ELR (cell line): ENCODE measurements at regions not wholly inside any gene's neighbourhood (a gene's known extent, or its start where the extent isn't known, plus 50 kb on each side); places are given as distances from the start of the nearest gene placed in this dataset.
"Not testable (repeated sequence)": the region's sequence is repeated elsewhere in the genome, so short reads cannot be mapped to it uniquely, and the experiment has no call there.

ENCODE experiments used
- DNase-seq: peaks from one replicate; pipeline ENCODE4 v3.0.0-alpha.2; 2015; ENCODE audit warnings: low read depth

DNA sequence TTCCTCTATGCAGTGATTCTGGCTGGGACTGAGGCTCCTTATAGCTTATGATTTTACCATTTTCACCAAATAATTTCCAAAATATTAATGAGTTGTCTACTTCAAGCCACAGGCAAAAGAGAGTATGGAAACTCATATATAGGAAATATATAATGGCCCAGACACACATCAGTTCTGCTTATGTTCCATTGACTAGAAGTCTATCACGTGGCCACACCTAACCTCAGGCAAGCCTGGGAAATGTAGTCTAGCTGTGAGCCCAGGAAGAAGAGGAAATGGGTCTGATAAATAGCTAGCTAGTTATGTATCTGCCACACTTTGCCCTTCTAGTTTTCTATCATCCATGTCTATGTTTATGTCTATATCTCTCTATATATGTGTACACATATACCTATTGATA, 195.1 kb downstream of the OTOL1 start:
- no peak for DNase-seq

DNA sequence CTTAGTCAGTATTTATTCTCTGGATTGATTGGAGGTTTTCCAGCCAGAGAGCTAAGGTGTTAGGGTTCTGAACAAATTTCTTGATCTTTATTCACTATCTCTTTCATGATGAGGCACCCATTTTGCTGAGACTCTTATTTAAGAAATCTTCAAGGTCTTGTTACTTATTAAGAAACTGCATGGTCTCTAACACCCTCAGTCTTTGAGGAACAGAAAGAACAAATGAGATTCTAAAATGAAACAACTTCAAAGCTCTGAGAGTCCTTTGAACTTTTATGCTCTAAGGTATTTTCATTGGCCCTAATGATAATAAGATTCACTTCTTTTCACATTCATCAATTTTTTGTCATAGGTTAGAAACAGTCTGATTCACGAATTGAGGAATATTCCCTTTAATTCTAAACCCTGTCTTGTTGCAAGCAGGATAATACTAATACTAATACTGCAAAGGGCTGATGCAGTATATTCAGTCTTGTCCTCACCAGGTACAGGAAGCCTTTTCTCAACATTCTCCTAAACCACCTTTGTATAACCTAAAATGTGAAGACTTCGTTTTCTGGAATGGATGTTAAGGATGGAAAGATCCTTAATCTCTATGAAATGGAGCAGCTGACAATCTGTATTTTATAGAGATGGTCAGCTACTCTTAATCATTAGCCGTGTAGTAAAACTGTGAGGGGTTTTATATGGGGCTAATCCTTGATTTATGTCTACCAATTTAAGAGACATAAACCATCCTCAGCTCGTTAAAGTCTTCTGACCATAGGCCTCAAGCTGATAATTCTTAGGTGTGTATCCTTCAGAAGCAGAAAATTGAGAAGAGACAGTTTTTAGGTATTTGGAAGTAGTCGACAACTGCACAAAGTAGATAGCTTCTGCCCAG, 198.3 kb downstream of the OTOL1 start:
- DNase-seq, result no peak

DNA sequence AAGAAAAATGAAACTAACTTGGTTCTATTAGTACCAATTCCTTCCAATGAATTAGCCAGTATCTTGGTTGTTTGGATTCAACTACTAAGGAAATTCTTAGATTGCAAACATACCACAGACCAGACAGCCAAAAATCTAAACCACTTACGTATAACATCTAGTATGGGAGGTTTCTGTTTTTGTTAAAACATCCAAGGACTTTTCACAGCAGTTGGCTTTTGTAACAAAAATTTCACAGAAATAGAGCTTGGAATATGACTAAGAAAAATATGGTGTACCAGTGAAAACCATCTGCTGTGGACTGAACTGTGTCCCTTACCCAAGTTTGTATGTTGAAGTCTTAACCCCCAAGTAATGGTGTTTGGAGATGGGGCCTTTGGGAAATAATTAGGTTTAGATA, 199.2 kb downstream of the OTOL1 start:
- DNase-seq, result no peak

GRCh38 chr3:161700998-161701397, 204.4 kb downstream of the OTOL1 start:
- peak; percentile 15 for DNase-seq

- not testable (repeated sequence) for DNase-seq
Measured at GRCh38 chr3:161707253-161707652, 210.6 kb downstream of the OTOL1 start.

DNA sequence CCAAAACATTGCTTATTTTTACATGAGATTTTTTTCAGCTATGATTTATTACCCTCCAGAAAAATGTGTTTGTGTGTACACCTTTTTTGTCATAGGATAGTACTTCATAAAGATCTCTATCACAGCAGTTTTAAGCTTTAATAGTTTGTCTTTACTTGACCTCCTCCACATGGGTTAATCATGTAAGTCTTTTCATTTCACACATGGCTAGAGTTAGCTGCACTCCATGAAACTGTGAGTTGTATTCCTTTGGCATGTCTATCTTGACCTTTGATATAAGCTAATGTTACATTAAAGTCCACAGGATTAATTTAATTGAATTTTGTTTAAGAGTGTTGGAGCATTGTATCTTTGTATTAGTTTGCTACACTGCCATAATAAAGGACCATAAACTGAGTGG, 217.1 kb downstream of the OTOL1 start:
- no peak for DNase-seq

- DNase-seq, result no peak
Measured at GRCh38 chr3:161731968-161732367, 235.4 kb downstream of the OTOL1 start.

GRCh38 chr3:161737171-161737570, 240.6 kb downstream of the OTOL1 start:
- DNase-seq, result no peak

GRCh38 chr3:161740421-161740820, 243.8 kb downstream of the OTOL1 start:
- DNase-seq, result no peak

DNA sequence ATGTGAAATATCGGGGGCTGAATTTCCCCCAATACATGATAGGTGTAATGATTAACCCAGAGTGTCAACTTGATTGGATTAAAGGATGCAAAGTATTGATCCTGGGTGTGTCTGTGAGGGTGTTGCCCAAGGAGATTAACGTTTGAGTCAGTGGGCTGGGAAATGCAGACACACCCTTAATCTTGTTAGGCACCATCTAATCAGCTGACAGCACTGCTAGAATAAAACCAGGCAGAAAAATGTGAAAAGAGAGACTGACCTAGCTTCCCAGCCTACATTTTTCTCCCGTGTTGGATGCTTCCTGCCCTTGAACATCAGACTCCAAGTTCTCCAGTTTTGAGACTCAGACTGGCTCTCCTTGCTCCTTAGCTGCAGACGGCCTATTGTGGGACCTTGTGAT, 247.8 kb downstream of the OTOL1 start:
- DNase-seq, result no peak

DNA sequence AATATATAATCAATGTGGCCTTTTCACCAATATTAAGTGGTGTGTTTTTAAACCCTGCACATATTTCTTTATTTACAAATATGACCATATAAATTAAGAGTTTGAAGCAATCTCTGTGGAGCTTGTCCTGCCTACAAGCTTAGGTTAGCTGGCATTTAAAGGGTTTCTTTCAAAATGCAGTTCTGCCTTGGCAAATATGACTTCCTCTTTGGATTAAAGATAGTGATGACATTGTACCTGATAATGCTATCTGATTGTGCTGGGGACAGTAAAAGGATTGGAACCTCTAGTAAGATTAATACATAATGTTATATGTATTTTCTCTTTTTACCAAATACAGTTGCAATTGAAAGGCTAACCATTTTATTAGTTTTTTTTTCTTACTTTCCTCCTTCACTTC, 249.1 kb downstream of the OTOL1 start:
- no peak for DNase-seq

- DNase-seq, result no peak
Measured at GRCh38 chr3:161748049-161748448, 251.4 kb downstream of the OTOL1 start.

- DNase-seq, result no peak
Measured at GRCh38 chr3:161754420-161755053, 257.9 kb downstream of the OTOL1 start.

DNA sequence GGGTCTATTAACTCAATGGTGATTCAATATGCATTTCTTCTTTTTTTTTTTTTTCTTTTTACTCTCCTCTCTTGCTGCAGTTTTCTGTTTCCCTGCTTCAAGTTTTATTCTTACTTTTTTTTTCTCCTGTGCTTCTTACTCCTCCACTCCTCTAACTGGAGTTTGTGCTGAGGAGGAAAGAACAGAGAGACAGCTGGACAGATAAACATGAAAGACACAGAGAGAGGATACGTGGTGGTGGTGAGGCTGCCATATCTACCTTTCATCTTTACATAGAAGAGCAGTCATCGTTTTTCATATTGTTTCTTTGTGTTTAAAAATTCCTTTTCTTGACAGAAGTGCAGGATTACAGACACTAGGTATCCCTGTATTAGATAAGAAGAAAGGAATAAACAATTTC, 262.8 kb downstream of the OTOL1 start:
- DNase-seq, result no peak

GRCh38 chr3:161766331-161766730, 269.7 kb downstream of the OTOL1 start:
- no peak for DNase-seq

GRCh38 chr3:161770484-161771386, 274.1 kb downstream of the OTOL1 start:
- DNase-seq, result peak; percentile 19

DNA sequence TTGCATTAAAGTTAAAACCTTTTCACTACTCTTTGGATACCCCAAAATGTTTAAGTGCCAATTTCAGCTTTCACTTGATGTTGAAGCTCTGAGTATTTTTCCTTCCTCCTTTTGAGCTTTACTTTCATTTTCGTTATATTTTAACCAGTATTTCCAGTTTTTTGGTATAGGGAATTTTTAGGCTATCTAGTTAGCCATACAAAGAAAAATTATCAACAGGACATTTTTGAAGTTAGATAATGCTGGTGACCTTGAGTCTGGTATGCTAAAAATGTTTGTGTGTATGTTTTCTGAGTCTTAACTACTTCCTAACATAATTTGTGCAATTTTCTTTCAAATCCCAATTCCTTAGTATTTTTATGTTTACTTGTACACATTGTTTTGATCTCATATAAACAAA, 284.8 kb downstream of the OTOL1 start:
- peak; percentile 13 for DNase-seq

DNA sequence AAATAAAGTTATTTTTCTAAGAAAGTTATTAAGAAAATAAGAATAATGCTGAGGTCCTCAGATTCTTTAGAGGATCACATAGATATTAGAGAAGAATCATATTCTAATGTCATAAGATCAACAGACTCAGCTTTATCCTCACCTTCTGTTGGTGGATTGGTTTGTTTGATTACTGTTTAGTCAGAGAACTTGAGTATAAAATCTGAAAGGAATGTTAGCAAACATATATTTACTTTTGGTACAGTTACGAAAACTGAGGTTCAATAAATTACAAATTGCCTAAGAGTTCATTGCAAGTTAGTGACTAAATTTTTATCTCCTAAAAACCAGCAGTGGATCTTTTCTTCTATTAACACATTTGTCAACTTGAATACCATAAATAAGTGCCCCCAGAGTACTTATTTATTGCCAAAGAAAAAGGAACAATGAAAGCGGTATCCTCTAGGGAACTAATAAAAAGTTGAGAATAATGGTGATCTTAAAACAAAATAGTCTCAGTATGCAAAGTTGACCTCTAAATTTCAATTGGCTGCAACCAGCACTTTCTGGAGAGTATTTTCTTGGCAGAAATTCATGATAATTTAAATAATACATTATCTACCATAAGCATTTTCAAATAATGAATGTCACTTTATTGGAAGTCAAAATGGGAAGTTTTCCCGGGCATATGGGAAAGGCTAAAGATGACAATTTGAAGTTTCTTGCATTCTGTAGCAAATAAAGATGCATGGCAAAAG, 296.8 kb downstream of the OTOL1 start:
- DNase-seq, result no peak

- DNase-seq, result no peak
Measured at GRCh38 chr3:161794551-161794950, 297.9 kb downstream of the OTOL1 start.

DNA sequence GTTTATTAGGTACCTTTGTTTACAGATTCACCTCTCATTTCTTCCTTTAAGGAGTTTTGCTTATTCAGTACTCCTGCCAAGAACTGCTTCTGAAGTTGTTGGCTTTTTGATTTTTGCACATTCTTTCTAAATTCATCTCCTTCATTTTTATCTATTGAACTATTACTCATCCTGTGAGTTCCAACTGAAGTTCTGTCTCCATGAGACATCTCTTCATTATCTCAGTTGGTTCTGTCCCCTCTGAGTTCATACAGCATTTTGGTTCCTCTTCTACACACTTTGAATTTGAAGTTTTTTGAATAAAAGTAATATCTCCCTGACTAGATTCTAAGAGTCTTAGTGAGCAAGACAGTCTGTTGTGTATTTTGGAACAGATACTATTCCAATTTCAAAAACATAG, 299.7 kb downstream of the OTOL1 start:
- DNase-seq, result no peak

DNA sequence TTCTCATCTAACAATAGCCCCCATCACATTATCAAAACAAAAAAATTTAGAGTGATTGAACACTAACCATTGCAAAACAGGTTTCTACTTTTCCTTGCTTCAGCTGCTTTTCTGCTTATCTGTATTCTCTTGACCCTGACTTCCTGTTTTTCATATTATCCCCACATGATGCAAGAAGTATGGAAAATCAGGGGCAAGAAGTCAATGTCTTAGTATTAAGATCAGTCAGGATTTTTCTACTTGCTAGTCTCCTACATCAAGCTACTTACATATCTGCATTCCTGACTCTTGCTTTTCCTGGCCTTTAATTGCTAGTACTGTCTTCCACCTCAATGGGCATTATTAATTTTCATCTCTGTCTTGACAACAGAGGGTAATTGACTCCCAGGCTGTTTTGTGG, 300.2 kb downstream of the OTOL1 start:
- DNase-seq, result no peak

- no peak for DNase-seq
Measured at GRCh38 chr3:161798016-161798415, 301.4 kb downstream of the OTOL1 start.
